Left ventricle myocardium superior (tissue), 1 donor: ENCODE measurements at regions not wholly inside any gene's neighbourhood (a gene's known extent, or its start where the extent isn't known, plus 50 kb on each side); places are given as distances from the start of the nearest gene placed in this dataset.
"Not testable (repeated sequence)": the region's sequence is repeated elsewhere in the genome, so short reads cannot be mapped to it uniquely, and the experiment has no call there.

Source experiments
- ATAC-seq: fragments of 200-7000 bp; cut with Tn5 transposase; one replicate; pipeline ENCODE4 v1.9.1; 2020; ENCODE audit warnings: mild to moderate bottlenecking, moderate library complexity
- DNase-seq: peaks from one replicate; pipeline ENCODE4 v3.0.0-alpha.2; 2020
- intact Hi-C: fragments of 100-400 bp; cut with micrococcal nuclease; formaldehyde crosslinking; loops from one replicate; pipeline ENCODE4 v1.11.0; 2022
- donor health status: DM: no; HTN: yes; CAD: no; lungs with severe emphysema.

- intact Hi-C loops: no loop called here
- DNase-seq (no peak), ATAC-seq (no peak)
Measured at GRCh38 chr2:67103157-67103556, 294.0 kb upstream of the ETAA1 start.

- DNase-seq (no peak), ATAC-seq (no peak)
- intact Hi-C loops: no loop called here
Measured at GRCh38 chr2:67108231-67108630, 288.9 kb upstream of the ETAA1 start.

- ATAC-seq (no peak), DNase-seq (no peak)
- intact Hi-C loops: no loop called here
Measured at GRCh38 chr2:67124531-67124930, 272.6 kb upstream of the ETAA1 start.

GRCh38 chr2:67130531-67131256 is 266.4 kb upstream of the ETAA1 start:
- ATAC-seq (no peak), DNase-seq (no peak)
- intact Hi-C loops: no loop called here

- ATAC-seq: no peak
- intact Hi-C loops: no loop called here
- no peak for DNase-seq
Measured at GRCh38 chr2:67131257-67131609, 265.9 kb upstream of the ETAA1 start.

GRCh38 chr2:67132441-67132940 is 264.6 kb upstream of the ETAA1 start:
- intact Hi-C loops, ATAC-seq, DNase-seq: not testable (repeated sequence)

- DNase-seq: no peak
- no peak for ATAC-seq
Measured at GRCh38 chr2:67135208-67135607, 261.9 kb upstream of the ETAA1 start.

GRCh38 chr2:67137699-67138098 is 259.4 kb upstream of the ETAA1 start:
- DNase-seq: no peak
- ATAC-seq: no peak
- intact Hi-C loops: no loop called here

More at GRCh38 chr2:67135208-67135607, 261.9 kb upstream of the ETAA1 start:
- intact Hi-C loops: no loop called here

- ATAC-seq (no peak), DNase-seq (no peak)
- intact Hi-C loops: no loop called here
Measured at GRCh38 chr2:67142071-67142470, 255.1 kb upstream of the ETAA1 start.

- DNase-seq (no peak), ATAC-seq (no peak)
- intact Hi-C loops: no loop called here
Measured at GRCh38 chr2:67142741-67143140, 254.4 kb upstream of the ETAA1 start.

GRCh38 chr2:67145851-67146250 is 251.3 kb upstream of the ETAA1 start:
- intact Hi-C loops: no loop called here
- no peak for ATAC-seq
- DNase-seq: no peak

- ATAC-seq (no peak), DNase-seq (no peak)
- intact Hi-C loops: no loop called here
Measured at GRCh38 chr2:67156796-67157195, 240.3 kb upstream of the ETAA1 start.

GRCh38 chr2:67158718-67159117 is 238.4 kb upstream of the ETAA1 start:
- ATAC-seq: no peak
- intact Hi-C loops: no loop called here
- no peak for DNase-seq

GRCh38 chr2:67159929-67160328 is 237.2 kb upstream of the ETAA1 start:
- DNase-seq (no peak), ATAC-seq (no peak)
- intact Hi-C loops: no loop called here

- ATAC-seq: no peak
- DNase-seq: no peak
- intact Hi-C loops: no loop called here
Measured at GRCh38 chr2:67164771-67165522, 232.2 kb upstream of the ETAA1 start.

- ATAC-seq (no peak), DNase-seq (no peak)
- intact Hi-C loops: no loop called here
Measured at GRCh38 chr2:67165523-67165990, 231.6 kb upstream of the ETAA1 start.

- DNase-seq, intact Hi-C loops, ATAC-seq: not testable (repeated sequence)
Measured at GRCh38 chr2:67166511-67166910, 230.6 kb upstream of the ETAA1 start.

GRCh38 chr2:67169417-67170140 is 227.6 kb upstream of the ETAA1 start:
- ATAC-seq (no peak), DNase-seq (no peak)
- intact Hi-C loops: no loop called here

- intact Hi-C loops: no loop called here
- DNase-seq (no peak), ATAC-seq (no peak)
Measured at GRCh38 chr2:67179526-67179925, 217.6 kb upstream of the ETAA1 start.

- intact Hi-C loops: no loop called here
- DNase-seq (no peak), ATAC-seq (no peak)
Measured at GRCh38 chr2:67180841-67181240, 216.3 kb upstream of the ETAA1 start.
